Osteocyte (in vitro differentiated cells): ENCODE measurements at regions not wholly inside any gene's neighbourhood (a gene's known extent, or its start where the extent isn't known, plus 50 kb on each side); places are given as distances from the start of the nearest gene placed in this dataset.

Experiments used
- DNase-seq: peaks from one replicate; pipeline ENCODE4 v3.0.0; 2021; ENCODE audit warnings: mixed read lengths; ENCODE audit not compliant: unreplicated experiment; ENCODE audit errors: extremely low spot score
- H3K27ac Mint-ChIP-seq: one replicate; pipeline ENCODE4 v1.8.0; 2021; ENCODE audit warnings: mild to moderate bottlenecking, mixed read lengths; ENCODE audit not compliant: unreplicated experiment
- H3K27me3 Mint-ChIP-seq: one replicate; pipeline ENCODE4 v1.8.0; 2021; ENCODE audit warnings: mixed read lengths; ENCODE audit not compliant: unreplicated experiment
- H3K36me3 Mint-ChIP-seq: one replicate; pipeline ENCODE4 v1.8.0; 2021; ENCODE audit warnings: mixed read lengths; ENCODE audit not compliant: unreplicated experiment
- H3K4me1 Mint-ChIP-seq: one replicate; pipeline ENCODE4 v1.8.0; 2021; ENCODE audit warnings: mixed read lengths; ENCODE audit not compliant: unreplicated experiment
- H3K4me3 Mint-ChIP-seq: one replicate; pipeline ENCODE4 v1.8.0; 2021; ENCODE audit warnings: mild to moderate bottlenecking, moderate library complexity, mixed read lengths; ENCODE audit not compliant: unreplicated experiment
- H3K9me3 Mint-ChIP-seq: one replicate; pipeline ENCODE4 v1.8.0; 2021; ENCODE audit warnings: mixed read lengths; ENCODE audit not compliant: unreplicated experiment
- TF ChIP-seq, protein P1 (sequence below): fragments of 200-600 bp; sonication (generic); IDR thresholded peaks from 2 replicates; pipeline ENCODE4 v1.5.0; 2021; ENCODE audit warnings: antibody characterized with exemption, mild to moderate bottlenecking, moderate library complexity

DNA sequence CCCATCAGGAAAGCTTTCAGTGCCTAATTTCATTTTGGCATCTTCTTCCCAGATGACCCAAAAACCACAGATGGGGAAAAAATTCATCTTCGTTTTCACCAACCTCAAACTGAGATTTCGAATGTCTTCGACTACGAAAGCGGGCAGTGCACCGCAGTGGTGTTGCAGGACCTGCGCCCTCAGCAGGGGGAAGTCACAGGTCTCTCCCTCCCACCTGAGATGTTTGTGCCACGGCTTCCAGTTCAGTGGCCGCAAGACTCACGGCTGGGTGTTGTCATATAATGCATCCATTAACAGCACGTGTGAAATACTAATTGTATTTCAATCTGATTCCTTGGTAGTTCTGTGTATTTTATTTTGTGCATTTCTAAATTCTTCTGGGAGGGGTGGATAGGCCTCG lies 66.2 kb upstream of the SALL3 start:
- peaks cover 32% of the 10 kb centered on the region for H3K9me3 Mint-ChIP-seq
- no peaks in the 10 kb centered on the region for H3K27me3 Mint-ChIP-seq
- H3K4me1 Mint-ChIP-seq: no peaks in the 10 kb centered on the region
- no peak overlapping the region for H3K4me3 Mint-ChIP-seq
- TF ChIP-seq, protein P1, sequence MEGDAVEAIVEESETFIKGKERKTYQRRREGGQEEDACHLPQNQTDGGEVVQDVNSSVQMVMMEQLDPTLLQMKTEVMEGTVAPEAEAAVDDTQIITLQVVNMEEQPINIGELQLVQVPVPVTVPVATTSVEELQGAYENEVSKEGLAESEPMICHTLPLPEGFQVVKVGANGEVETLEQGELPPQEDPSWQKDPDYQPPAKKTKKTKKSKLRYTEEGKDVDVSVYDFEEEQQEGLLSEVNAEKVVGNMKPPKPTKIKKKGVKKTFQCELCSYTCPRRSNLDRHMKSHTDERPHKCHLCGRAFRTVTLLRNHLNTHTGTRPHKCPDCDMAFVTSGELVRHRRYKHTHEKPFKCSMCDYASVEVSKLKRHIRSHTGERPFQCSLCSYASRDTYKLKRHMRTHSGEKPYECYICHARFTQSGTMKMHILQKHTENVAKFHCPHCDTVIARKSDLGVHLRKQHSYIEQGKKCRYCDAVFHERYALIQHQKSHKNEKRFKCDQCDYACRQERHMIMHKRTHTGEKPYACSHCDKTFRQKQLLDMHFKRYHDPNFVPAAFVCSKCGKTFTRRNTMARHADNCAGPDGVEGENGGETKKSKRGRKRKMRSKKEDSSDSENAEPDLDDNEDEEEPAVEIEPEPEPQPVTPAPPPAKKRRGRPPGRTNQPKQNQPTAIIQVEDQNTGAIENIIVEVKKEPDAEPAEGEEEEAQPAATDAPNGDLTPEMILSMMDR: no peak
- H3K36me3 Mint-ChIP-seq: no peaks in the 10 kb centered on the region
- peak; percentile 48 for DNase-seq
- H3K27ac Mint-ChIP-seq: no peak overlapping the region

- TF ChIP-seq, protein P1: no peak
- Mint-ChIP-seq H3K4me3 (no peak overlapping the region), H3K27me3 (no peaks in the 10 kb centered on the region), H3K9me3 (peaks cover 29% of the 10 kb centered on the region), H3K4me1 (no peaks in the 10 kb centered on the region), H3K36me3 (no peaks in the 10 kb centered on the region), H3K27ac (no peak overlapping the region)
- peak; percentile 73 for DNase-seq
Observed at GRCh38 chr18:78913830-78914231, 65.8 kb upstream of the SALL3 start.

GRCh38 chr18:78914249-78914935 lies 65.2 kb upstream of the SALL3 start:
- DNase-seq: peak; percentile 83
- no peaks in the 10 kb centered on the region for H3K36me3 Mint-ChIP-seq
- TF ChIP-seq, protein P1: no peak
- H3K4me3 Mint-ChIP-seq: no peak overlapping the region
- no peaks in the 10 kb centered on the region for H3K27me3 Mint-ChIP-seq
- H3K27ac Mint-ChIP-seq: no peak overlapping the region
- H3K4me1 Mint-ChIP-seq: no peaks in the 10 kb centered on the region
- H3K9me3 Mint-ChIP-seq: peaks cover 28% of the 10 kb centered on the region

GRCh38 chr18:78915446-78916008 lies 64.1 kb upstream of the SALL3 start:
- Mint-ChIP-seq H3K36me3 (no peaks in the 10 kb centered on the region), H3K4me3 (no peak overlapping the region), H3K9me3 (peaks cover 24% of the 10 kb centered on the region), H3K27me3 (no peaks in the 10 kb centered on the region), H3K4me1 (no peaks in the 10 kb centered on the region), H3K27ac (no peak overlapping the region)
- TF ChIP-seq, protein P1: no peak
- DNase-seq: no peak

- no peak overlapping the region for H3K27ac Mint-ChIP-seq
- H3K9me3 Mint-ChIP-seq: peaks cover 19% of the 10 kb centered on the region
- no peak overlapping the region for H3K4me3 Mint-ChIP-seq
Observed at GRCh38 chr18:78918707-78919106, 60.9 kb upstream of the SALL3 start.

More at GRCh38 chr18:78918707-78919106, 60.9 kb upstream of the SALL3 start:
- no peak for DNase-seq
- TF ChIP-seq, protein P1: no peak
- Mint-ChIP-seq H3K27me3 (no peaks in the 10 kb centered on the region), H3K36me3 (no peaks in the 10 kb centered on the region), H3K4me1 (no peaks in the 10 kb centered on the region)
